ENCODE measurements at regions not wholly inside any gene's neighbourhood (a gene's known extent, or its start where the extent isn't known, plus 50 kb on each side); places are given as distances from the start of the nearest gene placed in this dataset.

- Histone ChIP-seq H3K4me2 (ENCODE audit: low read length) (no peak overlapping the region), H3K9me3 (ENCODE audit: control insufficient read depth in 1 of 2, insufficient read depth in 1 of 2, low read depth in 1 of 2, low read length in 2 of 2) (no peaks in the 10 kb centered on the region), H3K79me2 (ENCODE audit: insufficient read depth, low read length) (no peaks in the 10 kb centered on the region), H3K4me3 (replicated peaks in 1 of 2; ENCODE audit: low read depth in 1 of 2, low read length in 2 of 2) (no peak overlapping the region), H3K27me3 (ENCODE audit: insufficient read depth, low read length) (peaks cover 11% of the 10 kb centered on the region; the same call in 1 of the 2 replicates), H3K27ac (ENCODE audit: low read depth, low read length) (no peak overlapping the region), H4K20me1 (ENCODE audit: insufficient read depth) (no peaks in the 10 kb centered on the region), H3K36me3 (ENCODE audit: control insufficient read depth in 1 of 2, insufficient read depth in 2 of 2, low read length in 2 of 2) (no peaks in the 10 kb centered on the region), H3K4me1 (ENCODE audit: control insufficient read depth in 1 of 2, insufficient read depth in 2 of 2, low read length in 2 of 2) (no peaks in the 10 kb centered on the region), H3K9ac (ENCODE audit: low read length) (no peak overlapping the region), H2AFZ (ENCODE audit: low read depth, low read length, poor library complexity, severe bottlenecking) (no peak overlapping the region), H3K9me2 (ENCODE audit: insufficient read depth) (no peaks in the 10 kb centered on the region)
- no peak for TF ChIP-seq EZH2phosphoT487 (IDR thresholded peaks at IDR 0.05; ENCODE audit: borderline replicate concordance)
- TF ChIP-seq, protein P1, sequence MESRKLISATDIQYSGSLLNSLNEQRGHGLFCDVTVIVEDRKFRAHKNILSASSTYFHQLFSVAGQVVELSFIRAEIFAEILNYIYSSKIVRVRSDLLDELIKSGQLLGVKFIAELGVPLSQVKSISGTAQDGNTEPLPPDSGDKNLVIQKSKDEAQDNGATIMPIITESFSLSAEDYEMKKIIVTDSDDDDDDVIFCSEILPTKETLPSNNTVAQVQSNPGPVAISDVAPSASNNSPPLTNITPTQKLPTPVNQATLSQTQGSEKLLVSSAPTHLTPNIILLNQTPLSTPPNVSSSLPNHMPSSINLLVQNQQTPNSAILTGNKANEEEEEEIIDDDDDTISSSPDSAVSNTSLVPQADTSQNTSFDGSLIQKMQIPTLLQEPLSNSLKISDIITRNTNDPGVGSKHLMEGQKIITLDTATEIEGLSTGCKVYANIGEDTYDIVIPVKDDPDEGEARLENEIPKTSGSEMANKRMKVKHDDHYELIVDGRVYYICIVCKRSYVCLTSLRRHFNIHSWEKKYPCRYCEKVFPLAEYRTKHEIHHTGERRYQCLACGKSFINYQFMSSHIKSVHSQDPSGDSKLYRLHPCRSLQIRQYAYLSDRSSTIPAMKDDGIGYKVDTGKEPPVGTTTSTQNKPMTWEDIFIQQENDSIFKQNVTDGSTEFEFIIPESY (IDR thresholded peaks at IDR 0.05; ENCODE audit: extremely low read depth, insufficient replicate concordance, low read length): no peak
- no peak for TF ChIP-seq ZNF274 (IDR thresholded peaks at IDR 0.05; ENCODE audit: low read depth, low read length)
- no peak for TF ChIP-seq SIN3A (IDR thresholded peaks at IDR 0.05; ENCODE audit: low read depth)
- TF ChIP-seq, protein P2, sequence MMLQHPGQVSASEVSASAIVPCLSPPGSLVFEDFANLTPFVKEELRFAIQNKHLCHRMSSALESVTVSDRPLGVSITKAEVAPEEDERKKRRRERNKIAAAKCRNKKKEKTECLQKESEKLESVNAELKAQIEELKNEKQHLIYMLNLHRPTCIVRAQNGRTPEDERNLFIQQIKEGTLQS (IDR thresholded peaks at IDR 0.05): no peak
- TF ChIP-seq SRF (IDR thresholded peaks at IDR 0.05; ENCODE audit: low read depth): no peak
- ATAC-seq (no peak), DNase-seq (ENCODE audit: low read depth, low spot score) (no peak)
- POLR2A ChIA-PET: no interaction called here
- intact Hi-C loops (cut with micrococcal nuclease): no loop called here
- CTCF ChIA-PET: no interaction called here
- no TSS peak for BruUV-seq (replicated peaks)
- RAD21 ChIA-PET (ENCODE audit: low non-redundant PET in 1 of 2, low total read pairs in 2 of 2, uncharacterized antibody in 2 of 2, unreplicated experiment in 2 of 2): no interaction called here
Observed at GRCh38 chr5:2133936-2134335, 251.2 kb upstream of the IRX4 start.

DNA sequence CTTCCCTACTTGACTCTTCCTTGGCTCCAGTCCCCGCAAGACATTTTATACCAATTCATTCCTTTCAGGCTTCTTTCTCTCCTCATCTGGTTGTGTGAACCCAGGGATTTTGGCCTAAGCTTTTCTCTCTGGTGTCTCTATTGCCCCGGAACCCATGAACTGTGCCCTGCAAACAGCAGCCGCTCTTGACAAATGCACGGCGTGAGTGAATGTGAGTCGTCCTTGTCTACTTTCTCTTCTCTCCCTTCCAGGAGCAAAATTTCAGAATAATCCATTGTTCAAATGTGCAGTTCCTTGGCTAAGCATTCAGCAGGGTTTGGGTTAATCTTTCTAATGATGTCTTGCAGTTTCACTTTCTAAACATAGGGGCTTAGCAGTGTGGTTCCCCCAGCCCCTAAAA is 250.4 kb upstream of the IRX4 start:
- H4K20me1 ChIP-seq (ENCODE audit: insufficient read depth): no peaks in the 10 kb centered on the region
- H3K79me2 ChIP-seq (ENCODE audit: insufficient read depth, low read length): no peaks in the 10 kb centered on the region
- H3K4me1 ChIP-seq (ENCODE audit: control insufficient read depth in 1 of 2, insufficient read depth in 2 of 2, low read length in 2 of 2): no peaks in the 10 kb centered on the region
- ATAC-seq (no peak), DNase-seq (ENCODE audit: low read depth, low spot score) (no peak)
- no peak overlapping the region for H3K9ac ChIP-seq (ENCODE audit: low read length)
- intact Hi-C loops (cut with micrococcal nuclease): no loop called here
- H3K4me2 ChIP-seq (ENCODE audit: low read length): no peak overlapping the region
- H3K9me3 ChIP-seq (ENCODE audit: control insufficient read depth in 1 of 2, insufficient read depth in 1 of 2, low read depth in 1 of 2, low read length in 2 of 2): no peaks in the 10 kb centered on the region
- ChIA-PET RAD21 (ENCODE audit: low non-redundant PET in 1 of 2, low total read pairs in 2 of 2, uncharacterized antibody in 2 of 2, unreplicated experiment in 2 of 2) (no interaction called here), POLR2A (no interaction called here), CTCF (no interaction called here)
- BruUV-seq (replicated peaks): no TSS peak
- H3K27ac ChIP-seq (ENCODE audit: low read depth, low read length): no peak overlapping the region
- H3K27me3 ChIP-seq (ENCODE audit: insufficient read depth, low read length): peaks cover 9% of the 10 kb centered on the region; the same call in 1 of the 2 replicates
- no peak overlapping the region for H2AFZ ChIP-seq (ENCODE audit: low read depth, low read length, poor library complexity, severe bottlenecking)
- no peak overlapping the region for H3K4me3 ChIP-seq (replicated peaks in 1 of 2; ENCODE audit: low read depth in 1 of 2, low read length in 2 of 2)
- H3K9me2 ChIP-seq (ENCODE audit: insufficient read depth): no peaks in the 10 kb centered on the region
- no peaks in the 10 kb centered on the region for H3K36me3 ChIP-seq (ENCODE audit: control insufficient read depth in 1 of 2, insufficient read depth in 2 of 2, low read length in 2 of 2)
- TF ChIP-seq EZH2 (IDR thresholded peaks at IDR 0.05) (no peak), ZNF274 (IDR thresholded peaks at IDR 0.05; ENCODE audit: low read depth, low read length) (no peak), ELF1 (IDR thresholded peaks at IDR 0.05; ENCODE audit: borderline replicate concordance, low read depth) (no peak), EZH2phosphoT487 (IDR thresholded peaks at IDR 0.05; ENCODE audit: borderline replicate concordance) (no peak), YY1 (IDR thresholded peaks at IDR 0.05; ENCODE audit: extremely low read depth, insufficient replicate concordance, low read depth, low read length) (no peak), SRF (IDR thresholded peaks at IDR 0.05; ENCODE audit: low read depth) (no peak), JUND (IDR thresholded peaks at IDR 0.05) (no peak), CTCF (IDR thresholded peaks at IDR 0.05 in 2 of 3, conservative IDR thresholded peaks at IDR 0.05 in 1 of 3; ENCODE audit: borderline replicate concordance in 1 of 3, insufficient read depth in 1 of 3, low read depth in 2 of 3, low read length in 2 of 3) (no peak), SIN3A (IDR thresholded peaks at IDR 0.05; ENCODE audit: low read depth) (no peak), CBX3 (IDR thresholded peaks at IDR 0.05; ENCODE audit: low read depth) (no peak), SP1 (IDR thresholded peaks at IDR 0.05; ENCODE audit: low read depth) (no peak), RAD21 (IDR thresholded peaks at IDR 0.05; ENCODE audit: low read depth) (no peak), POLR2AphosphoS5 (IDR thresholded peaks at IDR 0.05; ENCODE audit: low read depth, low read length) (no peak)

Measured in HCT116 (cell line).